ENCODE measurements at regions not wholly inside any gene's neighbourhood (a gene's known extent, or its start where the extent isn't known, plus 50 kb on each side); places are given as distances from the start of the nearest gene placed in this dataset.

DNA sequence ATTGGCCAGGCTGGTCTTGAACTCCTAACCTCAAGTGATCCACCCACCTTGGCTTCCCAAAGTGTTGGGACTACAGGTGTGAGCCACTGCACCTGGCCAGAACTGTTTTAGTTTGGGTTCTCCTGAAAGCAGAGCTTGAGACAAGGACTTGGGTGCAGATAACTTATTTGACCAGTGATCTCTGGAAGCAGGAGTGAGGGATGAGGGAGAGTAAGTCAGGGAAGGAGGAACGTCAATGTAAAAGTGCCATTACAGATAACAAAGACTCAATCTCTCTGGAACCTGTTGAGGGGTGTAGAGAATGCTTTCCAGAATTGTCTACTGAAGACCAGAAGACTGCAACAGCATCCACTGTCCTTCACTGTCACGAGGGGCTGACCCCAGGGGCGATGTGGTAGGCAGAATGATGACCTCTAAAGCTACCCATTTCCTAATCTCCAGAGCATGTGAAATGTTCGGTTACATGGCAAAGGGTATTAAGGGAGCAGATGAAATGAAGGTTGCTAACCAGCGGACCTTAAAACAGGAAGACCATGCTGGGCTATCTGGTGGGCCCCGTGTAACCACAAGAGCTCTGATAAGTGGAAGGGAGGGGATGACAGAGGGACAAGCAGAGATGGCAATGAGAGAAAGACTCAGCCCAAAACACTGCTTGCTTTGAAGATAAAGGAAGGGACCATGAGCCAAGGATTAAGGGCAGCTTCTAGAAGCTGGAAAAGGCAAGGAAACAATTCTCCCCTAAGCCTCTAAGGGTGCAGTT is 207.8 kb downstream of the RBM19 start:
- no peak for TF ChIP-seq EZH2 (IDR thresholded peaks at IDR 0.05; ENCODE audit: borderline replicate concordance, low read depth, low read length, poor library complexity, severe bottlenecking)
- no peak for TF ChIP-seq CTCF (conservative IDR thresholded peaks at IDR 0.05; ENCODE audit: low read depth, low read length)

Data from A673 (cell line).